ENCODE measurements at regions not wholly inside any gene's neighbourhood (a gene's known extent, or its start where the extent isn't known, plus 50 kb on each side); places are given as distances from the start of the nearest gene placed in this dataset.

- Histone ChIP-seq H3K79me2 (ENCODE audit: insufficient read depth, low read depth, low read length) (no peaks in the 10 kb centered on the region), H3K27ac (ENCODE audit: low read depth, low read length, poor library complexity, severe bottlenecking) (no peak overlapping the region), H4K20me1 (ENCODE audit: insufficient read depth, low read length) (no peaks in the 10 kb centered on the region), H3K9me3 (ENCODE audit: low read length) (no peaks in the 10 kb centered on the region), H3K4me1 (ENCODE audit: insufficient read depth, low read length, poor library complexity, severe bottlenecking) (no peaks in the 10 kb centered on the region), H2AFZ (ENCODE audit: low read length) (no peak overlapping the region), H3K36me3 (ENCODE audit: insufficient read depth, low read length) (no peaks in the 10 kb centered on the region), H3K4me3 (ENCODE audit: low read depth, low read length, poor library complexity, severe bottlenecking) (no peak overlapping the region), H3K4me2 (ENCODE audit: low read length) (no peak overlapping the region), H3K9me2 (ENCODE audit: insufficient read depth, low read length) (no peaks in the 10 kb centered on the region)
- POLR2A ChIA-PET: no interaction called here
- CTCF ChIA-PET (ENCODE audit: unreplicated experiment): no interaction called here
- no TSS peak for BruUV-seq (replicated peaks)
- intact Hi-C loops (cut with micrococcal nuclease; ENCODE audit: unreplicated experiment): no loop called here
- DNase-seq (ENCODE audit: low spot score): no peak
- TF ChIP-seq EZH2phosphoT487 (IDR thresholded peaks at IDR 0.05; ENCODE audit: borderline replicate concordance, low read depth, low read length): no peak
- TF ChIP-seq, protein P1, sequence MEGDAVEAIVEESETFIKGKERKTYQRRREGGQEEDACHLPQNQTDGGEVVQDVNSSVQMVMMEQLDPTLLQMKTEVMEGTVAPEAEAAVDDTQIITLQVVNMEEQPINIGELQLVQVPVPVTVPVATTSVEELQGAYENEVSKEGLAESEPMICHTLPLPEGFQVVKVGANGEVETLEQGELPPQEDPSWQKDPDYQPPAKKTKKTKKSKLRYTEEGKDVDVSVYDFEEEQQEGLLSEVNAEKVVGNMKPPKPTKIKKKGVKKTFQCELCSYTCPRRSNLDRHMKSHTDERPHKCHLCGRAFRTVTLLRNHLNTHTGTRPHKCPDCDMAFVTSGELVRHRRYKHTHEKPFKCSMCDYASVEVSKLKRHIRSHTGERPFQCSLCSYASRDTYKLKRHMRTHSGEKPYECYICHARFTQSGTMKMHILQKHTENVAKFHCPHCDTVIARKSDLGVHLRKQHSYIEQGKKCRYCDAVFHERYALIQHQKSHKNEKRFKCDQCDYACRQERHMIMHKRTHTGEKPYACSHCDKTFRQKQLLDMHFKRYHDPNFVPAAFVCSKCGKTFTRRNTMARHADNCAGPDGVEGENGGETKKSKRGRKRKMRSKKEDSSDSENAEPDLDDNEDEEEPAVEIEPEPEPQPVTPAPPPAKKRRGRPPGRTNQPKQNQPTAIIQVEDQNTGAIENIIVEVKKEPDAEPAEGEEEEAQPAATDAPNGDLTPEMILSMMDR (conservative IDR thresholded peaks at IDR 0.05; ENCODE audit: low read length): no peak
These were observed 1371.8 kb upstream of the PRMT6 start for GRCh38 chr1:105684714-105685113.

GRCh38 chr1:105686026-105686425 lies 1370.4 kb upstream of the PRMT6 start:
- no peak for DNase-seq (ENCODE audit: low spot score)
- Histone ChIP-seq H2AFZ (ENCODE audit: low read length) (no peak overlapping the region), H3K36me3 (ENCODE audit: insufficient read depth, low read length) (no peaks in the 10 kb centered on the region), H3K9me3 (ENCODE audit: low read length) (no peaks in the 10 kb centered on the region), H3K27ac (ENCODE audit: low read depth, low read length, poor library complexity, severe bottlenecking) (no peak overlapping the region), H4K20me1 (ENCODE audit: insufficient read depth, low read length) (no peaks in the 10 kb centered on the region), H3K4me2 (ENCODE audit: low read length) (no peak overlapping the region), H3K4me3 (ENCODE audit: low read depth, low read length, poor library complexity, severe bottlenecking) (no peak overlapping the region), H3K4me1 (ENCODE audit: insufficient read depth, low read length, poor library complexity, severe bottlenecking) (no peaks in the 10 kb centered on the region), H3K79me2 (ENCODE audit: insufficient read depth, low read depth, low read length) (no peaks in the 10 kb centered on the region), H3K9me2 (ENCODE audit: insufficient read depth, low read length) (no peaks in the 10 kb centered on the region)
- BruUV-seq (replicated peaks): no TSS peak
- ChIA-PET CTCF (ENCODE audit: unreplicated experiment) (no interaction called here), POLR2A (interaction anchor here (1.1 kb wide), 1 partner anchor 19 kb away, joined by 3 read pairs; no protein-coding TSS in a partner anchor)
- TF ChIP-seq, protein P1 (conservative IDR thresholded peaks at IDR 0.05; ENCODE audit: low read length): no peak
- TF ChIP-seq EZH2phosphoT487 (IDR thresholded peaks at IDR 0.05; ENCODE audit: borderline replicate concordance, low read depth, low read length): no peak
- intact Hi-C loops (cut with micrococcal nuclease; ENCODE audit: unreplicated experiment): no loop called here

DNA sequence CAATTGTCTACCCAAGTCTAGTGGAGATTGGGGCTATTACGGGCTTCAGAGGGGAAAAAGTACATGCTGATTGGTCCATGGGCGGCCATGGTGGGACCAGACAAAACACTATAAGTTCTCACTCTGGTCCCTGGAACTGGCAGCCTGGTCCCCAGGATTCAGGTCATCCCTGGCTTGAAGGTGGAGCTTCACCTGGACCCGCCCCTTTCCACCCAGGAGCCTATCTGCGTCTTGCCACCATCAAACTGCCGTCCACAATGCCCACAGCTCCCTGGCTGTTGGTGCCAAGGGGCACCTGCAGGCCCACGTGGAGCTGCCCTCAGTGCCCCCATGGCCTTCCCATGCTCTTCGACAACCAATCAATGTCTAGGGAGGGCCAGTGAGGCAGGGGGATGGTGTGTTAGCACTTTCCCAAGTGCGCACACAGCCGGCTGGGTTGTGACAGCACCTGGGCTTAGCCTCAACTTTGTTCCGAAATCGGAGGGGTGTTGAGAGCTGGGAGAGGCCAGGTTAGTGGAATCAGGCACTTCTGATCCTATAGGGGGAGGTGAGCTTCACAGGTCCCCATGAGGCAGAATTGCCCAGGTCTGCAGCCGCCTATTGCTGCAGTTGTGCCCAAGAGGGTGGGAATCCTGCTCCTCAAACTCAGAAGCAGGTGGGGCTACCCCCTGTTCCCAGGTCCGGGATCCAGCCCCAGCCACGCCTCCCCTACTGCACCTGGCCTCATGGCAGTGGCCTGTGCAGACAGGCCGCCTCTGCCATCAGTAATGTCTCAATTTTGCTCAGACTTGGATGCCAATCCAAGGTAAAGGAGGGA lies 1369.4 kb upstream of the PRMT6 start:
- Histone ChIP-seq H2AFZ (ENCODE audit: low read length) (no peak overlapping the region), H3K79me2 (ENCODE audit: insufficient read depth, low read depth, low read length) (no peaks in the 10 kb centered on the region), H3K4me2 (ENCODE audit: low read length) (no peak overlapping the region), H3K27ac (ENCODE audit: low read depth, low read length, poor library complexity, severe bottlenecking) (no peak overlapping the region), H4K20me1 (ENCODE audit: insufficient read depth, low read length) (no peaks in the 10 kb centered on the region), H3K36me3 (ENCODE audit: insufficient read depth, low read length) (no peaks in the 10 kb centered on the region), H3K4me3 (ENCODE audit: low read depth, low read length, poor library complexity, severe bottlenecking) (no peak overlapping the region), H3K4me1 (ENCODE audit: insufficient read depth, low read length, poor library complexity, severe bottlenecking) (no peaks in the 10 kb centered on the region), H3K9me2 (ENCODE audit: insufficient read depth, low read length) (no peaks in the 10 kb centered on the region), H3K9me3 (ENCODE audit: low read length) (no peaks in the 10 kb centered on the region)
- no peak for DNase-seq (ENCODE audit: low spot score)
- CTCF ChIA-PET (ENCODE audit: unreplicated experiment): no interaction called here
- POLR2A ChIA-PET: no interaction called here
- TF ChIP-seq EZH2phosphoT487 (IDR thresholded peaks at IDR 0.05; ENCODE audit: borderline replicate concordance, low read depth, low read length): no peak
- TF ChIP-seq, protein P1 (conservative IDR thresholded peaks at IDR 0.05; ENCODE audit: low read length): no peak
- intact Hi-C loops (cut with micrococcal nuclease; ENCODE audit: unreplicated experiment): no loop called here
- no TSS peak for BruUV-seq (replicated peaks)

All from OCI-LY7 (cell line).